HUDEP-2 (cell line): ENCODE measurements at regions not wholly inside any gene's neighbourhood (a gene's known extent, or its start where the extent isn't known, plus 50 kb on each side); places are given as distances from the start of the nearest gene placed in this dataset.

Experiments
- DNase-seq, 76 experiments: peaks; one replicate each; lab custom pipeline; 2025; ENCODE audit not compliant: unreplicated experiment in 76 of 76; lab: John Stamatoyannopoulos, UW

DNA sequence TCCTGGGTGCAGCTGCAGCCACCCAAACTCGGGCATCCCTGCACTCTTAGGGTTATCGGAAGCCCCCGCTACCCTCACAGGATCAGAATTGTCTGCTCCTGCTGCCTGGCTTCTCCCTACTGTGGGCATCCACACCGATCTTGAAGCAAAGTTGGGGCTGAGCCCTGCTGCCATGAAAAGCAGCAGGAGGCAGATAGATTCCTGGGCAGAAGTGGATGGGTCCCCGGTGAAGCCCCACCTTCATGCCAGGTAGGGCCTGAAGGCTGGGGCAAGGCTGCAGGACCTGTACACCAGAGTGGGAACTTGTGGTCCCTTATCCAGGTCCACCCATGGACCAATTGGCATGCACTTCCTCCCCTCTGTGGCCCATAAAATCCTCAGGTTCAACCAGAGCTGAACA, 922.6 kb upstream of the KCND2 start:
- DNase-seq: no peak

GRCh38 chr7:119351320-119351719, 921.7 kb upstream of the KCND2 start:
- no peak for DNase-seq

DNA sequence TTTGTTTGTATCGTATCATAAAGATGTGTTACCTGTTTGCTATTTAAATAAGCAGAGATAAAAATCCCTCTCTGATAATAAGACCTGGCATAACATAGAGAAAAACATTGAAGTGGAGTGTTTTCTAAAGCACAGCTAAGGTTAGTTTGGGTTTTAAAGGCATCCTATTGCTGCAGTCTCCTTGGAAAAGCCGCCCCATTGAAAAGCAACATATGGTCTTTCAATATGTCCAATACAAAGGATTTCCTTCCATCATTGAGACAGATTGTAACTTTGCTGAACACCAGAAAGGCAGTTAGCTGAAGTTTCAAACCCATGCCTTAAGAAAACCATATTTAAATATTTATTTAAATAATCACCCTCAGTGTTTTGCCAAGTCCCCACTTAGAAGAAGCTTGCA, 898.5 kb upstream of the KCND2 start:
- DNase-seq: no peak

DNA sequence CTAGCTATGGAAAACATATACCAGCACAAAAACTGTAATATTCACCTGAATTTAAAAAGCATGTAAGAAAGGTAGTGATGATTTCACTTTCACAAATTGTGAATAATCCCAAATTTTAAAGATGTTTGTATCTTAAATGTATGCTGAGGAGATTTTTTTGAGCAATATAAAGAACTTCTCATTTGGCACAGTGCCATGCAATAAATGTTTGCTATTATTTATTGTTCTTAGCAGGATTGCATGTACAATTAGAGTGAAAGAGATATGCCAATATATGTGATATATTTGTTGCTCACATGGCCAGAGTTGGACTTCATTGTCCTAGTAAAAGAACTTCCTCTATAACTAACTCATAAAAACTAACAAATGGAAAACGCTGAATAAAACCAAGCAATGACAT, 895.1 kb upstream of the KCND2 start:
- DNase-seq: no peak

GRCh38 chr7:119382726-119383125, 890.2 kb upstream of the KCND2 start:
- DNase-seq: no peak

DNA sequence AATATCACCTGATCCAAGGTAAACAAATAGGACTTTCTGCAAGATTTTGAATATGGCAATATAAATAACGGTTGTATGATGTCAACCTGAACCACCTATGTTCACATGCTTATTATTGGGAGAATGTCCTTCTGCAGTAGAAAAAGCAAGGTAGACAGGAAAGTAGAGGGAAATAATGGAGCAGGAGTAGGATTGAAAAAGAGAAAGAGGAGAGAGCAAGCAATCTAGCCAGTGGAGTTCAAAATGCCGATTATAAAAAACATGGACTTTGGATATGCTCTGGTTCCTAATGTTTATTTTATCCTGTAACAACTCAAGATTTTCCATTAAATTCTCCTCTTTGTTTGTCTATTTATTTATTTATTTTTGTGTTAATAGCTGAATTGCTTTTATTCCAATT, 878.0 kb upstream of the KCND2 start:
- DNase-seq: no peak

DNA sequence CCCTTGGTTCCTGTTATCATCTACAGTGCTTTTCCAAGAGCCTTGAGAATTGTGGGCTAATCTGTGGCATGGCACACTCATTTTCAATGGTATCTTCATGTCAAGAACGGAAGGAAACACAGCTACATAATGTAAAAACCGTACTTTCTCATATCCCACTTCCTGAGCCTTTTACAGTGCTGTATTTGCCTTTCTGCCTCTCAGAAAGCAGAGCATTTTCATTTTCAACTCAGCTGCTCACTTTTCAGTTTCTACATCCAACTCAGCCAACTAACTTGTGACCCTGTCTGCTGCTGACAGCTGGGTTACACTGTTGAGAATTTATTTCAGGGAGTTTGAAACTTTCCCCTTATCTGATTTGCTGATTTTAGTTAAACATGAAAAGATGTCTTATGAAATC, 875.8 kb upstream of the KCND2 start:
- no peak for DNase-seq

DNA sequence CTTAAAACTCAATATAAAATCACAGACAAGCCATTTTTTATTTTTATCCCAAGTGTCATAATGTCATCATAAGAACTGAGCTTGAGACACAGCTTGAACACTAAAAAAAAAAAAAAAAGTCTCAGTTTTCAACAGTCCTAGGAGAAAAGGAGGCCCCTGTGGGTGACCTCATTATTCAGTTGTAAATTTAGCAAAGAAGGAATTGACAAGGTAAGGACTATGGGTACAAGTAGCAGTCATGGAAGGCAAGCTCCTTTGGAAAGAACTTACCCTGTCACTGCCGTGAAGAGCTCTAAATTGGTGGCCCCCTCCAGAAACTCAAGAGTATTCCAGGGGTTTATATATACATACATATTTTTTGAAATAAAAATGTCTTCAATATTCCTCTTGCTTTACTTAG, 864.4 kb upstream of the KCND2 start:
- DNase-seq: no peak

GRCh38 chr7:119413314-119413805, 859.6 kb upstream of the KCND2 start:
- no peak for DNase-seq

- no peak for DNase-seq
Measured at GRCh38 chr7:119415682-119416081, 857.3 kb upstream of the KCND2 start.

DNA sequence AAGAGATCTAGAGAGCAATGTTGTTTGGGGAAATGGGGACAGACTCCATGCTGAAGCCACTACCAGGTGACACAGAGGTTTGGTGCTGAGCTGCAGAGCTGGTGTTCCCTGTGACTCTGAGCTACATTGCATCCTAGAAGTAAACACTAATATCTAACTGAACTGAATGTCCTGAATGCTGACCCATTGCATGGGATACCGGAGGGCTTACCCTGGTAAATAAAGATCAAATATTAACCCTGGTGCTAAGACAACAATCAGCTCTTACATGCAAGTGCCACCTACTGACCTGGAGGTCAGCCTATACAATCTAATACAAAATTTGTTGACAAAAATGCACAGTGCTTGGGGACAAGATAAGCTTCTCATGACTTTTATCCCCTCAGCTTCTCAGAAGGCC, 851.3 kb upstream of the KCND2 start:
- DNase-seq: no peak

DNA sequence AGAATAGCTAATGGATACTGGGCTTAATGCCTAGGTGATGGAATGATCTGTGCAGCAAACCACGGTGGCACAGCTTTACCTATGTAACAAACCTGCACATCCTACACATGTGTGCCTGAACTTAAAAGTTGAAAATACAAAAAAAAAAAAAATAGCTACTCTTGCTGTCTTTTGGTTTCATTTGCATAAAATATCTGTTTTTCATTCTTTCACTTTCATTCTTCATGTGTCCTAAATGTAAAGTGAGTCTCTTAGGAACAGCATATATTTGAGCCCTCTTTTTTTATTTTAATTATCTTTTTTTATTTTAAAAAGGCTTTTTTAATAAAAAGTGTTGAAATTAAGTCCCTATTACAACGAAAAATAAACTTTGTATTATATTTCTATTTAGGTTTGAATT, 836.1 kb upstream of the KCND2 start:
- DNase-seq: no peak

DNA sequence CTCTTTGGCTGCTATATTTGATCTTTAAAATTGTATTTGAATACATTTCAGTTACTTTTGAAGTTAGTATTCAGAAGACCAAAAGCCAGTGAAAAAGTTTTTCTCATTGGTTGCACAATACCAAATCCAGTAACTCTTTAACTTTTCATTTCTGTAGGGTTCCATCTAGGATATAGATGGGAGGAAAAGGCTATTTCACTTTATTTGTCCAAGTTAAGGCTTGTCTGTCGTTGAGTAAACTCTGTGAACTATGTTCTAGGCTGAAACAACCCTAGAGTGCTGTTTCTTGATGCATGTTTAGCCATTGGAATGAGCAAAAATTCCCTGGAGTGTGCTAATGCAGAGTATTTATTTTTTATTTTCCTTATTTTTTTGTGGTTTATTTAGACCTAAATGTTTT, 834.7 kb upstream of the KCND2 start:
- DNase-seq: no peak

DNA sequence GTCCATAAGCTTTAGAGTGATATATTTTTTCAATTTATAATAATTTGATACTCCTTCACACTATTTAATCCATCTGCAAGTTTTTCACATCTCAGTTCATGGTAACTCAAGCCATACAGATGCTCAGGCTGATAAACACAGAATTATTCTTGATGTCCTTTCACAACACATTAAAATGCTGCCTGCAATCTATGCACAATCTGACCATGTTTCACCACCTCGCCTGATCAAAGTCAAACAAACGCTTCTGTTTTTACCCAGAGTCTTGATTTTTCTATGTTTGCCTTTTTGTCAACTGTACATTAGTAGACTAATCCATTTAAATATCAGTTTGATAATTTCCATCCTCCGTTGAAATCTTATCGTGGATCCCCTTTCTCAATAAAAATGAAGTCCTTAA, 833.8 kb upstream of the KCND2 start:
- DNase-seq: no peak

GRCh38 chr7:119452401-119452800, 820.6 kb upstream of the KCND2 start:
- DNase-seq: no peak

GRCh38 chr7:119465798-119466305, 807.1 kb upstream of the KCND2 start:
- no peak for DNase-seq

DNA sequence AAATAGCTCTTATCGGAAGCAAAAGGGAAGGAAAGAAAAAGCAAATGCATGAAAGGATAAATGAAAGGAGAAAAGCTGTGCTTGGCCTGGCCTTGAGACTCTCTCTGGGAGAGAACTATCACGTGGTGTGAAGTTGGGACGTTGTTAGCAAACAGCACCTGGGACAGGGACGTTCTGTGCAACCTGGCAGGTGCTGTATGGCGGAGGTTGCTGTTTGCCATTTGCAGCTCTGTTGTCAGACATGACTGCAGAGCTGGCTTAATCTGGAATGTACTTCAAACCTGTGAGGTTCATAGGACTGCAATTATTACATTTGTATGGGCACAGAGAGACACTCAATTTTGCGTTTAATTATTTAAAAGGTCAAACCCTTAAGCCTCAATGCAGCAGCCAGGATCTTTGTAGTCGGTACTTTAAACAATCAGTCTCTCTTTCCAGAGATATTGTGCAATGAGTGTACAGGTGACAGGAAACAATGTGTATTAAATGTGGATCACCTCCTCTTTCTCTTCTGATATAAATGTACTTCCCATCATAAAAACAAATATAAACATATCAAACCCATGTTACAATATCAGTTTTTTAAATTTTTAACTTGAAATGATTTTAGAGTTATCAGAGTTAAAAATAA, 800.5 kb upstream of the KCND2 start:
- no peak for DNase-seq

- DNase-seq: peak in 21 of 76 experiments; percentile 0 to 40 (median 4)
Measured at GRCh38 chr7:119482209-119482608, 790.8 kb upstream of the KCND2 start.

DNA sequence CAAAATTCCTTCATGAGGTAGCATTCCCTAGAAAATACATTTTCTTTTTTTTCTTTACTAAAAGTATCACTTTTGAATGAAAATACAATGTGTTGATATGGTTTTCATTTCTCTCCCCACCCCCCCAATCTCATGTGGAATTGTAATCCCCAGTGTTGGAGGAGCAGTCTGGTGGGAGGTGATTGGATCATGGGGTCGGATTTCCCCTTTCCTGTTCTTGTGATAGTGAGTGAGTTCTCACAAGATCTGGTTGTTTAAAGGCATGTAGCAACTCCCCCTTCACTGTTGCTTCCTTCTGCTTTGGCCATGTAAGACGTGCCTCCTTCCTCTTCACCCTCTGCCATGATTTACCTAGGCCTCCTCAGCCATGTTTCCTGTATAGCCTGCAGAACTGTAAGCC, 790.3 kb upstream of the KCND2 start:
- no peak for DNase-seq

GRCh38 chr7:119483364-119483763, 789.6 kb upstream of the KCND2 start:
- DNase-seq: no peak

DNA sequence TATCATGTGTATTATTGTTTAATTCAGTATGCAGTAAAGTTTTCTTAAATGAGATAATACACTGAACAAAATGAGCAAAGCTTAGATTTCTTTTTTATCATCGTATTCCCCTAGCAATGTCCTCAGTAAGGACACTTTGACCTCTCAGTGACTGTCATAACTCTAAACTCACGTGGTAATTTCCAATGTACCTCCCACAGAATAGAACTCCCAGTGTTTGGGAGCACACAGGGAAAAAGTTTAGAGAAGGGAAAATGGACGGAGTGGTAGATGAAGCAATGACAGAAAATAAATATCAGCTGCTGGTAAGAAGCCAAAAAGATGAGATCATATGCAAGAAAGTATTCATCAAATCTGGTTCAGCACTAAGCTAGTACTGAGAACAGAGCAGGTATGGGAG, 758.6 kb upstream of the KCND2 start:
- no peak for DNase-seq

DNA sequence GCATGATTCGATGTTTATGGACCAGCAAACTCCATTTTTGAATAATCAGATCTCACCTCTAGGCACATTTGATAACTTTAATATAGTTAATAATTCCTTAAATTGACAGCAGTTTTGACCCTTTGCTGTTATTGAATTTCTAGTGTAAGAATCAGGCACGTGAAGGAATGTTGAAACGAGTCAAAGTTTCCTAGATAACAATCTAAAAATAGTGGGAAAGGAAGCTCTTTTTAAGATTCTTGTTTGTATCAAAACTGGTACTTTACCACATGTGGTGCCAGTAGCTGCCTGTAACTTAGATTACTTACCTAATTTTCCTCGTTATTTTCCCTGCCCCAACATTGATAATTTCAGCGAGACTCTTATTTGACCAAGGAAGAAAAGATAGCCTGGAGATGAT, 757.8 kb upstream of the KCND2 start:
- DNase-seq: no peak

DNA sequence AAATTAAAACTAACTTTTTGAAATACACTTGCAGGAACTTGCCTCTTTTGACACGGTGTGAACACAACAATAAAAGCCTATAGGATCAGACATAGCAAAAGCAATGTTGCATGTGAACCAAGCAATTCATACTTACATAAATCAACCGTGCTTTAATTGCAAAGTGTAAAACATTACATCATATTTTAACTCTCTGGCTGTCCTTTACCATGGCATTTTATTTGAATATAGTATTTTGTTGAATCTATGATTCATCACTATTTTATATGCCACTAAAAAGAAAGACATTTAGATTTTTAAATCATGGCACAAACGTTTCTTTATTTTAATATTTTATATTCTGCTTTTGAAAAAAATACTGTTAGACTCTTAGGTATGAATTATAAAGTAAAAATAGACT, 757.0 kb upstream of the KCND2 start:
- no peak for DNase-seq
